ENCODE measurements at regions not wholly inside any gene's neighbourhood (a gene's known extent, or its start where the extent isn't known, plus 50 kb on each side); places are given as distances from the start of the nearest gene placed in this dataset.
"Not testable (repeated sequence)": the region's sequence is repeated elsewhere in the genome, so short reads cannot be mapped to it uniquely, and the experiment has no call there.

GRCh38 chr2:17136877-17137276, 381.4 kb downstream of the RAD51AP2 start:
- H3K4me1 ChIP-seq (replicated peaks) = no peaks in the 10 kb centered on the region
- no peaks in the 10 kb centered on the region for H3K36me3 ChIP-seq
- H3K27me3 ChIP-seq (replicated peaks; ENCODE audit: insufficient read depth) = no peaks in the 10 kb centered on the region
- intact Hi-C loops (cut with DNase I) = no loop called here
- WGBS = 66% methylated on average over 2 of the region's 2 CpGs
- no peak overlapping the region for H3K4me3 ChIP-seq
- no peaks in the 10 kb centered on the region for H3K9me3 ChIP-seq
- TF ChIP-seq POLR2AphosphoS5 (IDR thresholded peaks at IDR 0.05) (no peak), CTCF (IDR thresholded peaks at IDR 0.05) (no peak), POLR2A (IDR thresholded peaks at IDR 0.05) (no peak)
- no peak overlapping the region for H3K27ac ChIP-seq
- DNase-seq (ENCODE audit: low spot score) = no peak

GRCh38 chr2:17136231-17136630, 382.0 kb downstream of the RAD51AP2 start:
- no peak overlapping the region for H3K27ac ChIP-seq
- TF ChIP-seq POLR2AphosphoS5 (IDR thresholded peaks at IDR 0.05) (no peak), CTCF (IDR thresholded peaks at IDR 0.05) (no peak), POLR2A (IDR thresholded peaks at IDR 0.05) (no peak)
- WGBS = 62% methylated on average over 3 of the region's 3 CpGs
- H3K4me1 ChIP-seq (replicated peaks) = no peaks in the 10 kb centered on the region
- intact Hi-C loops (cut with DNase I) = no loop called here
- no peaks in the 10 kb centered on the region for H3K9me3 ChIP-seq
- no peaks in the 10 kb centered on the region for H3K36me3 ChIP-seq
- no peak for DNase-seq (ENCODE audit: low spot score)
- no peak overlapping the region for H3K4me3 ChIP-seq
- H3K27me3 ChIP-seq (replicated peaks; ENCODE audit: insufficient read depth) = no peaks in the 10 kb centered on the region

GRCh38 chr2:17135619-17136018, 382.6 kb downstream of the RAD51AP2 start:
- Histone ChIP-seq H3K27me3 (replicated peaks; ENCODE audit: insufficient read depth) (no peaks in the 10 kb centered on the region), H3K4me1 (replicated peaks) (no peaks in the 10 kb centered on the region), H3K9me3 (no peaks in the 10 kb centered on the region), H3K36me3 (no peaks in the 10 kb centered on the region), H3K4me3 (no peak overlapping the region), H3K27ac (no peak overlapping the region)
- TF ChIP-seq CTCF (IDR thresholded peaks at IDR 0.05) (no peak), POLR2AphosphoS5 (IDR thresholded peaks at IDR 0.05) (no peak), POLR2A (IDR thresholded peaks at IDR 0.05) (no peak)
- intact Hi-C loops (cut with DNase I) = no loop called here
- 96% methylated on average over 1 of the region's 1 CpG for WGBS
- no peak for DNase-seq (ENCODE audit: low spot score)

GRCh38 chr2:17133052-17133671, 385.1 kb downstream of the RAD51AP2 start:
- no peaks in the 10 kb centered on the region for H3K9me3 ChIP-seq
- H3K36me3 ChIP-seq = no peaks in the 10 kb centered on the region
- TF ChIP-seq POLR2A (IDR thresholded peaks at IDR 0.05) = no peak
- TF ChIP-seq CTCF (IDR thresholded peaks at IDR 0.05) = no peak
- TF ChIP-seq POLR2AphosphoS5 (IDR thresholded peaks at IDR 0.05) = no peak
- no peaks in the 10 kb centered on the region for H3K27me3 ChIP-seq (replicated peaks; ENCODE audit: insufficient read depth)
- H3K27ac ChIP-seq = no peak overlapping the region
- 92% methylated on average over 6 of the region's 6 CpGs for WGBS
- intact Hi-C loops (cut with DNase I) = no loop called here
- no peaks in the 10 kb centered on the region for H3K4me1 ChIP-seq (replicated peaks)
- no peak for DNase-seq (ENCODE audit: low spot score)
- H3K4me3 ChIP-seq = no peak overlapping the region

- H3K4me1 ChIP-seq (replicated peaks); intact Hi-C loops (cut with DNase I); H3K4me3 ChIP-seq; DNase-seq (ENCODE audit: low spot score); H3K36me3 ChIP-seq; H3K27me3 ChIP-seq (replicated peaks; ENCODE audit: insufficient read depth); H3K27ac ChIP-seq; H3K9me3 ChIP-seq: not testable (repeated sequence)
- 100% methylated on average over 3 of the region's 3 CpGs for WGBS
Measured at GRCh38 chr2:17130627-17131026, 387.6 kb downstream of the RAD51AP2 start.

Data from prostate gland (tissue), 2 donors.